H9 (cell line): ENCODE measurements at regions not wholly inside any gene's neighbourhood (a gene's known extent, or its start where the extent isn't known, plus 50 kb on each side); places are given as distances from the start of the nearest gene placed in this dataset.

Experiments used
- DNase-seq: peaks from one replicate; pipeline ENCODE4 v3.0.0-alpha.2; 2017
- H2AFZ ChIP-seq: one replicate; pipeline ENCODE4 v1.6.1; 2013; ENCODE audit warnings: mild to moderate bottlenecking, low read length, control low read depth, moderate library complexity
- H2AK5ac ChIP-seq: 2 replicates; pipeline ENCODE4 v1.6.1; 2013; ENCODE audit warnings: low read length, control low read depth, mixed read lengths; ENCODE audit not compliant: insufficient read length
- H2BK120ac ChIP-seq: one replicate; pipeline ENCODE4 v1.6.1; 2013; ENCODE audit warnings: low read depth, mild to moderate bottlenecking, low read length, control low read depth, inconsistent platforms; ENCODE audit not compliant: poor library complexity, severe bottlenecking
- H2BK12ac ChIP-seq: 2 replicates; pipeline ENCODE4 v1.6.1; 2013; ENCODE audit warnings: low read length, control low read depth, mixed read lengths, low read depth; ENCODE audit not compliant: insufficient read length
- H2BK15ac ChIP-seq: 2 replicates; pipeline ENCODE4 v1.6.1; 2013; ENCODE audit warnings: low read depth, low read length, control low read depth
- H2BK20ac ChIP-seq: one replicate; pipeline ENCODE4 v1.6.1; 2013; ENCODE audit warnings: low read depth, mild to moderate bottlenecking, low read length, control low read depth, inconsistent platforms; ENCODE audit not compliant: poor library complexity, severe bottlenecking
- H2BK5ac ChIP-seq: 2 replicates; pipeline ENCODE4 v1.6.1; 2013; ENCODE audit warnings: low read length, control low read depth, mixed read lengths; ENCODE audit not compliant: insufficient read length
- H3K14ac ChIP-seq: 2 replicates; pipeline ENCODE4 v1.6.1; 2013; ENCODE audit warnings: low read length, control low read depth; ENCODE audit not compliant: insufficient read depth
- H3K18ac ChIP-seq: 2 replicates; pipeline ENCODE4 v1.6.1; 2013; ENCODE audit warnings: low read depth, mild to moderate bottlenecking, mixed read lengths, low read length, control low read depth; ENCODE audit not compliant: insufficient read length
- H3K23ac ChIP-seq: 2 replicates; pipeline ENCODE4 v1.6.1; 2013; ENCODE audit warnings: low read length, control low read depth, mixed read lengths, low read depth; ENCODE audit not compliant: insufficient read length
- H3K23me2 ChIP-seq: 2 replicates; pipeline ENCODE4 v1.6.1; 2013; ENCODE audit warnings: low read depth, mild to moderate bottlenecking, mixed read lengths, low read length, control low read depth; ENCODE audit not compliant: insufficient read length, poor library complexity, severe bottlenecking
- H3K27ac ChIP-seq: 2 replicates; pipeline ENCODE4 v1.5.1; 2013; ENCODE audit warnings: low read length, control low read depth, mixed read lengths, low read depth; ENCODE audit not compliant: insufficient read length
- H3K27me3 ChIP-seq: 2 replicates; pipeline ENCODE4 v1.6.1; 2013; ENCODE audit warnings: low read length, control low read depth, inconsistent platforms; ENCODE audit not compliant: insufficient read depth
- H3K4ac ChIP-seq: 2 replicates; pipeline ENCODE4 v1.6.1; 2013; ENCODE audit warnings: low read depth, mild to moderate bottlenecking, control low read depth, inconsistent platforms, low read length, moderate library complexity
- H3K4me1 ChIP-seq: 2 replicates; pipeline ENCODE4 v1.6.1; 2013; ENCODE audit warnings: low read length, control low read depth, inconsistent platforms; ENCODE audit not compliant: insufficient read depth
- H3K4me2 ChIP-seq: 2 replicates; pipeline ENCODE4 v1.6.1; 2013; ENCODE audit warnings: low read length, control low read depth, mixed read lengths; ENCODE audit not compliant: insufficient read length, insufficient read depth
- H3K56ac ChIP-seq: 2 replicates; pipeline ENCODE4 v1.6.1; 2013; ENCODE audit warnings: low read depth, mild to moderate bottlenecking, mixed read lengths, low read length, control low read depth; ENCODE audit not compliant: insufficient read length
- H3K79me1 ChIP-seq: 2 replicates; pipeline ENCODE4 v1.6.1; 2013; ENCODE audit warnings: low read depth, mild to moderate bottlenecking, moderate library complexity, low read length, control low read depth, inconsistent platforms; ENCODE audit not compliant: insufficient read depth, poor library complexity, severe bottlenecking
- H3K79me2 ChIP-seq: 2 replicates; pipeline ENCODE4 v1.6.1; 2013; ENCODE audit warnings: low read length, control low read depth, inconsistent platforms; ENCODE audit not compliant: insufficient read depth
- H3K9ac ChIP-seq: 2 replicates; pipeline ENCODE4 v1.6.1; 2013; ENCODE audit warnings: low read length, control low read depth, mixed read lengths; ENCODE audit not compliant: insufficient read length; ENCODE audit errors: extremely low read depth
- H3K9me3 ChIP-seq: one replicate; pipeline ENCODE4 v1.6.1; 2013; ENCODE audit warnings: low read depth, low read length, inconsistent platforms; ENCODE audit not compliant: control insufficient read depth
- H3T11ph ChIP-seq: one replicate; pipeline ENCODE4 v1.6.1; 2013; ENCODE audit warnings: mild to moderate bottlenecking, low read length, control low read depth, inconsistent platforms
- H4K20me1 ChIP-seq: one replicate; pipeline ENCODE4 v1.6.1; 2013; ENCODE audit not compliant: control insufficient read depth, insufficient read length, insufficient read depth
- H4K5ac ChIP-seq: 2 replicates; pipeline ENCODE4 v1.6.1; 2013; ENCODE audit warnings: low read depth, mild to moderate bottlenecking, mixed read lengths, low read length, control low read depth; ENCODE audit not compliant: insufficient read length
- H4K8ac ChIP-seq: replicated peaks from 2 replicates; pipeline ENCODE4 v1.6.1; 2013; ENCODE audit warnings: low read length, control low read depth, mixed read lengths, low read depth; ENCODE audit not compliant: insufficient read length
- H4K91ac ChIP-seq: 2 replicates; pipeline ENCODE4 v1.6.1; 2013; ENCODE audit warnings: low read depth, mild to moderate bottlenecking, moderate library complexity, mixed read lengths, low read length, control low read depth; ENCODE audit not compliant: insufficient read length
- H3K27ac Mint-ChIP-seq, 3 experiments: 2 replicates in 2 of 3; 3 replicates in 1 of 3; pipeline ENCODE4 v1.8.0; 2020 to 2021; ENCODE audit warnings: mixed read lengths in 3 of 3, mild to moderate bottlenecking in 1 of 3, moderate library complexity in 1 of 3
- H3K27me3 Mint-ChIP-seq: 2 replicates; pipeline ENCODE4 v1.8.0; 2021; ENCODE audit warnings: low read depth, mild to moderate bottlenecking, moderate library complexity, mixed read lengths
- H3K36me3 Mint-ChIP-seq, 3 experiments: 2 replicates in 2 of 3; 3 replicates in 1 of 3; pipeline ENCODE4 v1.8.0; 2020 to 2021; ENCODE audit warnings: low read depth in 3 of 3, mixed read lengths in 3 of 3; ENCODE audit not compliant: insufficient read depth in 1 of 3
- H3K4me1 Mint-ChIP-seq, 2 experiments: 2 replicates each; pipeline ENCODE4 v1.8.0; 2020; ENCODE audit warnings: mixed read lengths in 2 of 2
- H3K4me3 Mint-ChIP-seq, 2 experiments: 2 replicates in 1 of 2; 3 replicates in 1 of 2; pipeline ENCODE4 v1.8.0; 2020 to 2021; ENCODE audit warnings: mild to moderate bottlenecking in 2 of 2, mixed read lengths in 2 of 2, moderate library complexity in 1 of 2
- H3K9me3 Mint-ChIP-seq, 2 experiments: 2 replicates in 1 of 2; 3 replicates in 1 of 2; pipeline ENCODE4 v1.8.0; 2020; ENCODE audit warnings: mild to moderate bottlenecking in 2 of 2, mixed read lengths in 2 of 2, moderate library complexity in 1 of 2
- CTCF ChIP-seq: fragments of 200-600 bp; sonication (generic); conservative IDR thresholded peaks from 3 replicates; pipeline ENCODE4 v1.8.0; 2021; ENCODE audit warnings: antibody characterized with exemption, mild to moderate bottlenecking
- WGBS: extraction: QIAGEN DNeasy Blood & Tissue Kit; methylation state at CpG from one replicate; pipeline ENCODE4 v1.1.7; 2013; ENCODE audit warnings: missing lambda C conversion rate, low lambda C conversion rate, mixed read lengths; ENCODE audit not compliant: insufficient read length; ENCODE audit errors: extremely low coverage; 5-methylcytosine and 5-hydroxymethylcytosine counted together

- H3K4me1 Mint-ChIP-seq, result no peaks in the 10 kb centered on the region
- H3K27me3 ChIP-seq, result no peaks in the 10 kb centered on the region
- H3K27ac Mint-ChIP-seq, result no peak overlapping the region
- no peak overlapping the region for H3K27ac ChIP-seq
- no peak overlapping the region for H3K4ac ChIP-seq
- no peaks in the 10 kb centered on the region for H4K20me1 ChIP-seq
- WGBS, result no CpG with 5 or more reads among the region's 19 CpGs
- no peaks in the 10 kb centered on the region for H3K79me2 ChIP-seq
- H3K23ac ChIP-seq, result no peak overlapping the region
- no peak overlapping the region for H3K18ac ChIP-seq
- no peak overlapping the region for H2AK5ac ChIP-seq
- H2BK20ac ChIP-seq, result no peak overlapping the region
- H2BK12ac ChIP-seq, result no peak overlapping the region
- H2BK15ac ChIP-seq, result no peak overlapping the region
- no peak overlapping the region for H4K5ac ChIP-seq
- H3K4me2 ChIP-seq, result no peak overlapping the region
- no peaks in the 10 kb centered on the region for H3K9me3 ChIP-seq
- no peak overlapping the region for H3K14ac ChIP-seq
- H3K9ac ChIP-seq, result no peak overlapping the region
- no peak overlapping the region for H3K56ac ChIP-seq
- H4K8ac ChIP-seq, result no peak overlapping the region
- DNase-seq, result no peak
- no peak overlapping the region for H3T11ph ChIP-seq
- peaks cover 0 to 6% (median 0%) of the 10 kb centered on the region in 3 experiments; a peak in 4 of 7 replicates for H3K36me3 Mint-ChIP-seq
- no peak for TF ChIP-seq CTCF
- no peaks in the 10 kb centered on the region for H3K27me3 Mint-ChIP-seq
- no peak overlapping the region for H2BK5ac ChIP-seq
- no peaks in the 10 kb centered on the region for H3K79me1 ChIP-seq
- no peaks in the 10 kb centered on the region for H3K4me1 ChIP-seq
- no peak overlapping the region for H2AFZ ChIP-seq
- no peaks in the 10 kb centered on the region for H3K23me2 ChIP-seq
- no peak overlapping the region for H3K4me3 Mint-ChIP-seq
- H2BK120ac ChIP-seq, result no peak overlapping the region
- no peak overlapping the region for H4K91ac ChIP-seq
- peaks cover 3 to 8% of the 10 kb centered on the region in 2 experiments; a peak in 3 of 5 replicates for H3K9me3 Mint-ChIP-seq
These were observed 291.5 kb upstream of the EYS start for GRCh38 chr6:65998544-65998943.
